ENCODE measurements at regions not wholly inside any gene's neighbourhood (a gene's known extent, or its start where the extent isn't known, plus 50 kb on each side); places are given as distances from the start of the nearest gene placed in this dataset.

- TF ChIP-seq ATF2 (CRISPR knock-in tag; IDR thresholded peaks at IDR 0.05; ENCODE audit: borderline replicate concordance, low read depth) (no peak), ZNF532 (CRISPR knock-in tag; IDR thresholded peaks at IDR 0.05; ENCODE audit: borderline replicate concordance) (no peak)
Measured at GRCh38 chr3:30073040-30073439, 533.4 kb upstream of the TGFBR2 start (continued).

GRCh38 chr3:30073622-30074021 is 532.8 kb upstream of the TGFBR2 start:
- Mint-ChIP-seq H3K4me3 (no peak overlapping the region), H3K4me1 (no peaks in the 10 kb centered on the region), H3K27me3 (ENCODE audit: low read depth) (peaks cover 53% of the 10 kb centered on the region), H3K36me3 (peaks cover 3% of the 10 kb centered on the region; the same call in 1 of the 2 replicates), H3K27ac (no peak overlapping the region), H3K9me3 (peaks cover 8% of the 10 kb centered on the region)
- ChIA-PET CTCF (no interaction called here), POLR2A (no interaction called here)
- DNase-seq (ENCODE audit: low spot score) = no peak
- no peak for ATAC-seq
- TF ChIP-seq FOXK1 (CRISPR knock-in tag; IDR thresholded peaks at IDR 0.05) = no peak
- no peak for TF ChIP-seq NR1H2 (CRISPR knock-in tag; IDR thresholded peaks at IDR 0.05)
- no peak for TF ChIP-seq NFATC4 (CRISPR knock-in tag; IDR thresholded peaks at IDR 0.05)
- no peak for TF ChIP-seq FOXP4 (CRISPR knock-in tag; IDR thresholded peaks at IDR 0.05)
- TF ChIP-seq ATF1 (CRISPR knock-in tag; IDR thresholded peaks at IDR 0.05) = no peak
- TF ChIP-seq USF1 (CRISPR knock-in tag; IDR thresholded peaks at IDR 0.05) = no peak
- no peak for TF ChIP-seq ZNF512 (CRISPR knock-in tag; IDR thresholded peaks at IDR 0.05; ENCODE audit: borderline replicate concordance)
- TF ChIP-seq HMGXB4 (CRISPR knock-in tag; IDR thresholded peaks at IDR 0.05) = no peak
- no peak for TF ChIP-seq MAX (CRISPR knock-in tag; IDR thresholded peaks at IDR 0.05)
- TF ChIP-seq FOXP1 (CRISPR knock-in tag; IDR thresholded peaks at IDR 0.05; ENCODE audit: borderline replicate concordance) = no peak
- no peak for TF ChIP-seq CREM (CRISPR knock-in tag; IDR thresholded peaks at IDR 0.05)
- no peak for TF ChIP-seq ZNF671 (CRISPR knock-in tag; IDR thresholded peaks at IDR 0.05)
- no peak for TF ChIP-seq STAT6 (CRISPR knock-in tag; conservative IDR thresholded peaks at IDR 0.05; ENCODE audit: low read depth)
- no peak for TF ChIP-seq NFE2L1 (CRISPR knock-in tag; IDR thresholded peaks at IDR 0.05)
